ENCODE measurements at regions not wholly inside any gene's neighbourhood (a gene's known extent, or its start where the extent isn't known, plus 50 kb on each side); places are given as distances from the start of the nearest gene placed in this dataset.

GRCh38 chrX:96403446-96403845, 281.2 kb upstream of the DIAPH2 start:
- intact Hi-C loops (cut with DNase I): no loop called here
- Histone ChIP-seq H3K27ac (no peak overlapping the region), H3K36me3 (no peaks in the 10 kb centered on the region), H3K4me3 (no peak overlapping the region), H3K9me3 (no peaks in the 10 kb centered on the region), H3K27me3 (no peaks in the 10 kb centered on the region), H3K4me1 (peaks cover 0 to 4% (median 0%) of the 10 kb centered on the region in 4 donors)
- TF ChIP-seq CTCF (IDR thresholded peaks at IDR 0.05): no peak
- no peak for TF ChIP-seq POLR2A (IDR thresholded peaks at IDR 0.05)
- DNase-seq: no peak
- no peak for ATAC-seq
- WGBS (ENCODE audit: insufficient coverage, low coverage, low lambda C conversion rate, missing lambda C conversion rate): 37% methylated on average over 3 of the region's 3 CpGs

GRCh38 chrX:96405842-96406241, 278.8 kb upstream of the DIAPH2 start:
- no peak overlapping the region for H3K4me3 ChIP-seq
- TF ChIP-seq CTCF (IDR thresholded peaks at IDR 0.05): no peak
- TF ChIP-seq POLR2A (IDR thresholded peaks at IDR 0.05): no peak
- no peaks in the 10 kb centered on the region for H3K36me3 ChIP-seq
- peaks cover 0 to 4% (median 0%) of the 10 kb centered on the region in 4 donors for H3K4me1 ChIP-seq
- 71% methylated on average over 1 of the region's 1 CpG for WGBS (ENCODE audit: insufficient coverage, low coverage, low lambda C conversion rate, missing lambda C conversion rate)
- DNase-seq (no peak), ATAC-seq (no peak)
- H3K27ac ChIP-seq: no peak overlapping the region
- intact Hi-C loops (cut with DNase I): no loop called here
- H3K27me3 ChIP-seq: no peaks in the 10 kb centered on the region
- no peaks in the 10 kb centered on the region for H3K9me3 ChIP-seq

- TF ChIP-seq POLR2A (IDR thresholded peaks at IDR 0.05): no peak
- TF ChIP-seq CTCF (IDR thresholded peaks at IDR 0.05): no peak
- DNase-seq (peak; percentile 36 to 76 (median 71)), ATAC-seq (peak; percentile 86 to 94 (median 91))
- H3K36me3 ChIP-seq: no peaks in the 10 kb centered on the region
- H3K9me3 ChIP-seq: no peaks in the 10 kb centered on the region
- intact Hi-C loops (cut with DNase I): no loop called here
- peak overlapping the region in 1 of 3 donors; percentile 27 for H3K27ac ChIP-seq
- H3K4me1 ChIP-seq: peaks cover 0 to 4% (median 0%) of the 10 kb centered on the region in 4 donors
- H3K4me3 ChIP-seq: no peak overlapping the region
- H3K27me3 ChIP-seq: no peaks in the 10 kb centered on the region
- 14% methylated on average over 3 of the region's 3 CpGs for WGBS (ENCODE audit: insufficient coverage, low coverage, low lambda C conversion rate, missing lambda C conversion rate)
These were observed 277.6 kb upstream of the DIAPH2 start for GRCh38 chrX:96407072-96407471.

- Histone ChIP-seq H3K4me3 (no peak overlapping the region), H3K27ac (peak overlapping the region in 2 of 3 donors; percentile 12 to 27), H3K27me3 (no peaks in the 10 kb centered on the region), H3K9me3 (no peaks in the 10 kb centered on the region), H3K36me3 (no peaks in the 10 kb centered on the region), H3K4me1 (peaks cover 0 to 4% (median 0%) of the 10 kb centered on the region in 4 donors)
- DNase-seq (peak in 1 of 3 donors; percentile 49), ATAC-seq (peak; percentile 85 to 92 (median 89))
- intact Hi-C loops (cut with DNase I): no loop called here
- TF ChIP-seq POLR2A (IDR thresholded peaks at IDR 0.05) (no peak), CTCF (IDR thresholded peaks at IDR 0.05) (no peak)
- 44% methylated on average over 2 of the region's 2 CpGs for WGBS (ENCODE audit: insufficient coverage, low coverage, low lambda C conversion rate, missing lambda C conversion rate)
These were observed 277.1 kb upstream of the DIAPH2 start for GRCh38 chrX:96407501-96407900.

- H3K4me1 ChIP-seq: peaks cover 0 to 4% (median 0%) of the 10 kb centered on the region in 4 donors
- WGBS (ENCODE audit: insufficient coverage, low coverage, low lambda C conversion rate, missing lambda C conversion rate): 54% methylated on average over 2 of the region's 2 CpGs
- H3K9me3 ChIP-seq: no peaks in the 10 kb centered on the region
- no peak overlapping the region for H3K4me3 ChIP-seq
- H3K27ac ChIP-seq: peak overlapping the region in 1 of 3 donors; percentile 12
- H3K27me3 ChIP-seq: no peaks in the 10 kb centered on the region
- intact Hi-C loops (cut with DNase I): no loop called here
- no peaks in the 10 kb centered on the region for H3K36me3 ChIP-seq
- ATAC-seq (no peak), DNase-seq (no peak)
- TF ChIP-seq CTCF (IDR thresholded peaks at IDR 0.05) (no peak), POLR2A (IDR thresholded peaks at IDR 0.05) (no peak)
These were observed 276.7 kb upstream of the DIAPH2 start for GRCh38 chrX:96407981-96408380.

Measured in right lobe of liver (tissue), 6 donors.